IMR-90 (cell line): ENCODE measurements at regions not wholly inside any gene's neighbourhood (a gene's known extent, or its start where the extent isn't known, plus 50 kb on each side); places are given as distances from the start of the nearest gene placed in this dataset.

Experiments
- ATAC-seq: fragments of 200-7000 bp; cut with Tn5 transposase; 2 replicates; pipeline ENCODE4 v1.9.1; 2020; ENCODE audit warnings: low read depth, mild to moderate bottlenecking, moderate library complexity
- BruUV-seq: library from RNA; stranded (reverse); fragments of 400-500 nt; replicated peaks from 2 replicates; lab custom pipeline; 2021; lab: Mats Ljungman, UMichigan
- CTCF ChIA-PET: fragments of 300-600 bp; formaldehyde crosslinking; extraction: SDS; loops from one replicate; lab custom pipeline; 2021; ENCODE audit warnings: antibody characterized with exemption; lab: Yijun Ruan, JAX
- POLR2A ChIA-PET: fragments of 300-600 bp; sonication (Branson Sonifier 250); formaldehyde crosslinking; loops from one replicate; lab custom pipeline; 2022; ENCODE audit warnings: antibody characterized with exemption; ENCODE audit not compliant: unreplicated experiment; lab: Charles Lee
- DNase-seq: peaks from one replicate; pipeline ENCODE4 v3.0.0; 2013
- H2AFZ ChIP-seq: replicated peaks from 2 replicates; pipeline ENCODE3; 2013; ENCODE audit warnings: low read length, mild to moderate bottlenecking; ENCODE audit not compliant: poor library complexity
- H2AK5ac ChIP-seq: 2 replicates; pipeline ENCODE4 v1.6.1; 2013; ENCODE audit warnings: low read depth, low read length, inconsistent platforms
- H2AK9ac ChIP-seq: replicated peaks from 2 replicates; pipeline ENCODE3; 2013; ENCODE audit warnings: mild to moderate bottlenecking, low read depth, low read length, moderate library complexity; ENCODE audit not compliant: poor library complexity
- H2BK120ac ChIP-seq: 2 replicates; pipeline ENCODE4 v1.6.1; 2013; ENCODE audit warnings: low read depth, low read length, inconsistent platforms
- H2BK15ac ChIP-seq: 3 replicates; pipeline ENCODE4 v1.6.1; 2013; ENCODE audit warnings: low read depth, low read length, inconsistent platforms
- H2BK20ac ChIP-seq: 2 replicates; pipeline ENCODE4 v1.6.1; 2013; ENCODE audit warnings: low read depth, mild to moderate bottlenecking, inconsistent platforms, low read length, moderate library complexity
- H2BK5ac ChIP-seq: 2 replicates; pipeline ENCODE4 v1.6.1; 2013; ENCODE audit warnings: mild to moderate bottlenecking, low read depth, low read length, inconsistent platforms; ENCODE audit not compliant: poor library complexity, severe bottlenecking
- H3K14ac ChIP-seq: replicated peaks from 2 replicates; pipeline ENCODE4 v1.6.1; 2013; ENCODE audit warnings: low read depth, low read length, inconsistent platforms
- H3K18ac ChIP-seq: 2 replicates; pipeline ENCODE4 v1.6.1; 2013; ENCODE audit warnings: low read depth, low read length, control low read depth
- H3K23ac ChIP-seq: 2 replicates; pipeline ENCODE4 v1.6.1; 2013; ENCODE audit warnings: low read depth, low read length, inconsistent platforms
- H3K27ac ChIP-seq: 2 replicates; pipeline ENCODE4 v1.5.1; 2013; ENCODE audit warnings: mild to moderate bottlenecking, control low read depth, low read length; ENCODE audit not compliant: insufficient read depth
- H3K27me3 ChIP-seq: 2 replicates; pipeline ENCODE4 v1.6.1; 2013; ENCODE audit warnings: low read length; ENCODE audit not compliant: control insufficient read depth, insufficient read depth
- H3K36me3 ChIP-seq: 2 replicates; pipeline ENCODE4 v1.6.1; 2013; ENCODE audit warnings: low read length, mixed read lengths; ENCODE audit not compliant: control insufficient read depth, insufficient read depth
- H3K4ac ChIP-seq: 2 replicates; pipeline ENCODE4 v1.6.1; 2013; ENCODE audit warnings: low read depth, low read length, inconsistent platforms
- H3K4me1 ChIP-seq: 2 replicates; pipeline ENCODE4 v1.6.1; 2013; ENCODE audit warnings: low read length, mixed read lengths; ENCODE audit not compliant: control insufficient read depth, insufficient read depth
- H3K4me2 ChIP-seq: 2 replicates; pipeline ENCODE4 v1.6.1; 2013; ENCODE audit warnings: low read depth, mild to moderate bottlenecking, control low read depth, low read length, moderate library complexity
- H3K4me3 ChIP-seq: 2 replicates; pipeline ENCODE4 v1.5.1; 2013; ENCODE audit warnings: low read depth, mild to moderate bottlenecking, control low read depth, low read length, moderate library complexity; ENCODE audit not compliant: insufficient read depth
- H3K56ac ChIP-seq: 2 replicates; pipeline ENCODE4 v1.6.1; 2013; ENCODE audit warnings: low read length, inconsistent platforms; ENCODE audit not compliant: insufficient read depth; ENCODE audit errors: extremely low read depth
- H3K79me1 ChIP-seq, 2 experiments: 2 replicates each; pipeline ENCODE4 v1.6.1; 2013; ENCODE audit warnings: low read length in 2 of 2, inconsistent platforms in 1 of 2, low read depth in 1 of 2
- H3K9ac ChIP-seq: 2 replicates; pipeline ENCODE4 v1.6.1; 2013; ENCODE audit warnings: low read depth, low read length, control low read depth
- H3K9me1 ChIP-seq: 2 replicates; pipeline ENCODE4 v1.6.1; 2013; ENCODE audit warnings: low read length, inconsistent platforms; ENCODE audit not compliant: insufficient read depth
- H3K9me3 ChIP-seq: 2 replicates; pipeline ENCODE4 v1.6.1; 2013; ENCODE audit warnings: low read length; ENCODE audit not compliant: control insufficient read depth, insufficient read depth
- H4K20me1 ChIP-seq: 2 replicates; pipeline ENCODE4 v1.6.1; 2013; ENCODE audit warnings: low read length, inconsistent platforms; ENCODE audit not compliant: insufficient read depth
- H4K5ac ChIP-seq: 2 replicates; pipeline ENCODE4 v1.6.1; 2013; ENCODE audit warnings: mild to moderate bottlenecking, low read depth, low read length, control low read depth
- H4K8ac ChIP-seq, 2 experiments: 2 replicates each; pipeline ENCODE4 v1.6.1; 2013; ENCODE audit warnings: low read depth in 2 of 2, low read length in 2 of 2, control low read depth in 1 of 2, inconsistent platforms in 1 of 2
- H4K91ac ChIP-seq: 2 replicates; pipeline ENCODE4 v1.6.1; 2013; ENCODE audit warnings: low read depth, low read length, inconsistent platforms; ENCODE audit not compliant: insufficient read depth
- RFX5 ChIP-seq: IDR thresholded peaks from 2 replicates; pipeline ENCODE4 v1.8.0; 2012; ENCODE audit warnings: low read depth, mild to moderate bottlenecking, low read length, moderate library complexity
- dilution Hi-C: fragments of 300-500 bp; cut with HindIII; formaldehyde crosslinking; loops from one replicate; pipeline ENCODE4 v1.14.3; 2018; ENCODE audit warnings: low sequenced_read_pairs; ENCODE audit not compliant: unreplicated experiment
- in situ Hi-C: fragments of 300-500 bp; cut with MboI; formaldehyde crosslinking; loops from 3 replicates; pipeline ENCODE4 v1.14.3; 2019; ENCODE audit warnings: low sequenced_read_pairs, inconsistent platforms, mixed read lengths
- intact Hi-C: fragments of 100-400 bp; cut with micrococcal nuclease; formaldehyde crosslinking; loops from 2 replicates; pipeline ENCODE4 v1.10.0; 2022

- ChIA-PET CTCF (interaction anchor here (0.5 to 1.3 kb wide), 4 partner anchors 16 to 411 kb away, joined by 3 to 13 read pairs (median 4); no protein-coding TSS in a partner anchor), POLR2A (no interaction called here)
- Histone ChIP-seq H3K9ac (no peak overlapping the region), H3K18ac (no peak overlapping the region), H3K9me1 (no peaks in the 10 kb centered on the region; the same call in 1 of the 2 replicates), H3K23ac (no peak overlapping the region), H2AK5ac (no peak overlapping the region), H2AFZ (no peak overlapping the region), H2BK15ac (no peak overlapping the region), H2BK120ac (no peak overlapping the region), H3K36me3 (no peaks in the 10 kb centered on the region), H2BK20ac (no peak overlapping the region), H3K14ac (no peak overlapping the region), H3K4me1 (peaks cover 5% of the 10 kb centered on the region; the same call in 1 of the 2 replicates), H4K8ac (no peak overlapping the region), H3K27me3 (no peaks in the 10 kb centered on the region), H3K27ac (no peak overlapping the region), H3K79me1 (no peaks in the 10 kb centered on the region), H4K20me1 (no peaks in the 10 kb centered on the region), H3K9me3 (0 out of 2 replicates have a peak, but pooled peaks cover 3% of the 10 kb centered on the region), H4K91ac (no peak overlapping the region), H3K4me3 (no peak overlapping the region), H2AK9ac (no peak overlapping the region), H3K56ac (no peak overlapping the region), H2BK5ac (no peak overlapping the region), H4K5ac (no peak overlapping the region), H3K4ac (no peak overlapping the region), H3K4me2 (no peak overlapping the region)
- intact Hi-C loops (no loop called here), dilution Hi-C loops (no loop called here), in situ Hi-C loops (no loop called here)
- DNase-seq (no peak), ATAC-seq (no peak)
- no TSS peak for BruUV-seq
- no peak for TF ChIP-seq RFX5
Measured at GRCh38 chr1:224051086-224051406, 62.9 kb upstream of the FBXO28 start.
